ENCODE measurements at regions not wholly inside any gene's neighbourhood (a gene's known extent, or its start where the extent isn't known, plus 50 kb on each side); places are given as distances from the start of the nearest gene placed in this dataset.

DNA sequence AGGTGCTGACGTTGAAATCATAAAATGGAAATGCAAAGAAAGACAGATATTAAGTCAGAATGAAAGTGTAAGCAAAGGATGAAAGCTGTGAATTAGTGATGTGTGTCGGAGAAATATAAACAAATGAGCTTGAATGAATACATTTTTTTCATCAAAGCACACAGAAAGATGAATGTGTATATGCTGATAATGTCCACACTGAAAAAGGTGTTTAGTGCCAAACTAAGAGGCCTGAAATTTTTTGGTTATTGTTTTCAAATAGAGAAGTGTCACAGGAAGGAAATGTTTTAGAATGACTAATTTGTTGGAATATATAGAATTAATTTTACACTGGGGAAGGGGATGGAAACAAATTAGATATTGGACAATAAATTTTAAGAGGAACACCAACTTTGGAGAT lies 1217.6 kb downstream of the PCDH18 start:
- Histone ChIP-seq H3K4me2 (ENCODE audit: low read depth, low read length) (no peak overlapping the region), H3K14ac (replicated peaks; ENCODE audit: low read depth, low read length) (no peak overlapping the region), H3K4me3 (ENCODE audit: insufficient read depth, low read depth, low read length) (no peak overlapping the region), H2AK5ac (ENCODE audit: low read depth, low read length) (no peak overlapping the region), H2AFZ (replicated peaks; ENCODE audit: low read length, poor library complexity) (no peak overlapping the region), H3K4me1 (ENCODE audit: control insufficient read depth, insufficient read depth, low read length) (no peaks in the 10 kb centered on the region), H3K4ac (ENCODE audit: low read depth, low read length) (no peak overlapping the region), H3K9ac (ENCODE audit: low read depth, low read length) (no peak overlapping the region), H3K56ac (ENCODE audit: extremely low read depth, insufficient read depth, low read length) (no peak overlapping the region), H4K5ac (ENCODE audit: low read depth, low read length) (no peak overlapping the region), H3K18ac (ENCODE audit: low read depth, low read length) (no peak overlapping the region), H4K8ac (ENCODE audit: low read depth in 2 of 2, low read length in 2 of 2) (no peak overlapping the region), H3K79me1 (ENCODE audit: low read depth in 1 of 2, low read length in 2 of 2) (no peaks in the 10 kb centered on the region), H3K27ac (ENCODE audit: insufficient read depth, low read length) (no peak overlapping the region), H3K9me1 (ENCODE audit: insufficient read depth, low read length) (no peaks in the 10 kb centered on the region), H4K91ac (ENCODE audit: insufficient read depth, low read depth, low read length) (no peak overlapping the region), H4K20me1 (ENCODE audit: insufficient read depth, low read length) (no peaks in the 10 kb centered on the region), H2BK5ac (ENCODE audit: low read depth, low read length, poor library complexity, severe bottlenecking) (no peak overlapping the region), H3K27me3 (ENCODE audit: control insufficient read depth, insufficient read depth, low read length) (no peaks in the 10 kb centered on the region), H3K36me3 (ENCODE audit: control insufficient read depth, insufficient read depth, low read length) (no peaks in the 10 kb centered on the region), H2BK15ac (ENCODE audit: low read depth, low read length) (no peak overlapping the region), H2BK120ac (ENCODE audit: low read depth, low read length) (no peak overlapping the region), H2AK9ac (replicated peaks; ENCODE audit: low read depth, low read length, poor library complexity) (no peak overlapping the region), H2BK20ac (ENCODE audit: low read depth, low read length) (no peak overlapping the region), H3K9me3 (ENCODE audit: control insufficient read depth, insufficient read depth, low read length) (no peaks in the 10 kb centered on the region; the same call in 1 of the 2 replicates), H3K23ac (ENCODE audit: low read depth, low read length) (no peak overlapping the region)
- no peak for TF ChIP-seq NFE2L2 (IDR thresholded peaks at IDR 0.05; ENCODE audit: low read depth, low read length)
- TF ChIP-seq BHLHE40 (IDR thresholded peaks at IDR 0.05; ENCODE audit: low read depth, low read length): no peak
- TF ChIP-seq MXI1 (IDR thresholded peaks at IDR 0.05; ENCODE audit: borderline replicate concordance, low read depth, low read length): no peak
- no peak for TF ChIP-seq RAD21 (IDR thresholded peaks at IDR 0.05; ENCODE audit: low read length)
- TF ChIP-seq, protein P1, sequence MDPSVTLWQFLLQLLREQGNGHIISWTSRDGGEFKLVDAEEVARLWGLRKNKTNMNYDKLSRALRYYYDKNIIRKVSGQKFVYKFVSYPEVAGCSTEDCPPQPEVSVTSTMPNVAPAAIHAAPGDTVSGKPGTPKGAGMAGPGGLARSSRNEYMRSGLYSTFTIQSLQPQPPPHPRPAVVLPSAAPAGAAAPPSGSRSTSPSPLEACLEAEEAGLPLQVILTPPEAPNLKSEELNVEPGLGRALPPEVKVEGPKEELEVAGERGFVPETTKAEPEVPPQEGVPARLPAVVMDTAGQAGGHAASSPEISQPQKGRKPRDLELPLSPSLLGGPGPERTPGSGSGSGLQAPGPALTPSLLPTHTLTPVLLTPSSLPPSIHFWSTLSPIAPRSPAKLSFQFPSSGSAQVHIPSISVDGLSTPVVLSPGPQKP (IDR thresholded peaks at IDR 0.05; ENCODE audit: borderline replicate concordance, low read depth, low read length): no peak
- no peak for TF ChIP-seq MAFK (IDR thresholded peaks at IDR 0.05; ENCODE audit: low read depth, low read length)
- TF ChIP-seq POLR2A (IDR thresholded peaks at IDR 0.05; ENCODE audit: low read depth, low read length): no peak
- no peak for TF ChIP-seq CEBPB (IDR thresholded peaks at IDR 0.05; ENCODE audit: low read depth, low read length)
- no peak for TF ChIP-seq RCOR1 (IDR thresholded peaks at IDR 0.05; ENCODE audit: insufficient replicate concordance, low read length)
- TF ChIP-seq RFX5 (IDR thresholded peaks at IDR 0.05; ENCODE audit: low read depth, low read length): no peak
- TF ChIP-seq, protein P2, sequence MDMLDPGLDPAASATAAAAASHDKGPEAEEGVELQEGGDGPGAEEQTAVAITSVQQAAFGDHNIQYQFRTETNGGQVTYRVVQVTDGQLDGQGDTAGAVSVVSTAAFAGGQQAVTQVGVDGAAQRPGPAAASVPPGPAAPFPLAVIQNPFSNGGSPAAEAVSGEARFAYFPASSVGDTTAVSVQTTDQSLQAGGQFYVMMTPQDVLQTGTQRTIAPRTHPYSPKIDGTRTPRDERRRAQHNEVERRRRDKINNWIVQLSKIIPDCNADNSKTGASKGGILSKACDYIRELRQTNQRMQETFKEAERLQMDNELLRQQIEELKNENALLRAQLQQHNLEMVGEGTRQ (IDR thresholded peaks at IDR 0.05; ENCODE audit: low read depth, low read length): no peak
- TF ChIP-seq FOS (IDR thresholded peaks at IDR 0.05; ENCODE audit: low read depth, low read length): no peak
- TF ChIP-seq, protein P3, sequence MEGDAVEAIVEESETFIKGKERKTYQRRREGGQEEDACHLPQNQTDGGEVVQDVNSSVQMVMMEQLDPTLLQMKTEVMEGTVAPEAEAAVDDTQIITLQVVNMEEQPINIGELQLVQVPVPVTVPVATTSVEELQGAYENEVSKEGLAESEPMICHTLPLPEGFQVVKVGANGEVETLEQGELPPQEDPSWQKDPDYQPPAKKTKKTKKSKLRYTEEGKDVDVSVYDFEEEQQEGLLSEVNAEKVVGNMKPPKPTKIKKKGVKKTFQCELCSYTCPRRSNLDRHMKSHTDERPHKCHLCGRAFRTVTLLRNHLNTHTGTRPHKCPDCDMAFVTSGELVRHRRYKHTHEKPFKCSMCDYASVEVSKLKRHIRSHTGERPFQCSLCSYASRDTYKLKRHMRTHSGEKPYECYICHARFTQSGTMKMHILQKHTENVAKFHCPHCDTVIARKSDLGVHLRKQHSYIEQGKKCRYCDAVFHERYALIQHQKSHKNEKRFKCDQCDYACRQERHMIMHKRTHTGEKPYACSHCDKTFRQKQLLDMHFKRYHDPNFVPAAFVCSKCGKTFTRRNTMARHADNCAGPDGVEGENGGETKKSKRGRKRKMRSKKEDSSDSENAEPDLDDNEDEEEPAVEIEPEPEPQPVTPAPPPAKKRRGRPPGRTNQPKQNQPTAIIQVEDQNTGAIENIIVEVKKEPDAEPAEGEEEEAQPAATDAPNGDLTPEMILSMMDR (conservative IDR thresholded peaks at IDR 0.05; ENCODE audit: low read depth, low read length): no peak
- TF ChIP-seq MAZ (IDR thresholded peaks at IDR 0.05; ENCODE audit: borderline replicate concordance, low read depth, low read length): no peak
- no peak for ATAC-seq (ENCODE audit: low read depth)
- dilution Hi-C loops (cut with HindIII; ENCODE audit: low sequenced_read_pairs, unreplicated experiment): no loop called here
- no TSS peak for BruUV-seq (replicated peaks)
- no CpG with 5 or more reads among the region's 2 CpGs for WGBS, 2 experiments (ENCODE audit: extremely low coverage in 2 of 2, insufficient read length in 1 of 2)
- in situ Hi-C loops (cut with MboI; ENCODE audit: low sequenced_read_pairs): no loop called here
- no peak for DNase-seq
- ChIA-PET CTCF (no interaction called here), POLR2A (ENCODE audit: unreplicated experiment) (no interaction called here)
- intact Hi-C loops (cut with micrococcal nuclease): no loop called here

All from IMR-90 (cell line).